ENCODE measurements at regions not wholly inside any gene's neighbourhood (a gene's known extent, or its start where the extent isn't known, plus 50 kb on each side); places are given as distances from the start of the nearest gene placed in this dataset.

- no peak for DNase-seq (ENCODE audit: low read depth)
These were observed 339.3 kb upstream of the PFKP start for GRCh38 chr10:2728087-2728486.

- DNase-seq (ENCODE audit: low read depth): no peak
These were observed 350.8 kb upstream of the PFKP start for GRCh38 chr10:2716596-2716995.

GRCh38 chr10:2714597-2714996 lies 352.8 kb upstream of the PFKP start:
- DNase-seq (ENCODE audit: low read depth): no peak

GRCh38 chr10:2703953-2704352 lies 363.4 kb upstream of the PFKP start:
- no peak for DNase-seq (ENCODE audit: low read depth)

GRCh38 chr10:2701802-2702201 lies 365.5 kb upstream of the PFKP start:
- no peak for DNase-seq (ENCODE audit: low read depth)

GRCh38 chr10:2700626-2701305 lies 366.6 kb upstream of the PFKP start:
- no peak for DNase-seq (ENCODE audit: low read depth)

GRCh38 chr10:2688958-2689357 lies 378.4 kb upstream of the PFKP start:
- no peak for DNase-seq (ENCODE audit: low read depth)

GRCh38 chr10:2686691-2687090 lies 380.7 kb upstream of the PFKP start:
- no peak for DNase-seq (ENCODE audit: low read depth)

GRCh38 chr10:2682491-2682890 lies 384.9 kb upstream of the PFKP start:
- no peak for DNase-seq (ENCODE audit: low read depth)

GRCh38 chr10:2681891-2682290 lies 385.5 kb upstream of the PFKP start:
- no peak for DNase-seq (ENCODE audit: low read depth)

GRCh38 chr10:2680821-2681220 lies 386.5 kb upstream of the PFKP start:
- no peak for DNase-seq (ENCODE audit: low read depth)

GRCh38 chr10:2679646-2680045 lies 387.7 kb upstream of the PFKP start:
- no peak for DNase-seq (ENCODE audit: low read depth)

GRCh38 chr10:2676455-2676854 lies 390.9 kb upstream of the PFKP start:
- no peak for DNase-seq (ENCODE audit: low read depth)

GRCh38 chr10:2674451-2674850 lies 392.9 kb upstream of the PFKP start:
- no peak for DNase-seq (ENCODE audit: low read depth)

- no peak for DNase-seq (ENCODE audit: low read depth)
These were observed 396.5 kb upstream of the PFKP start for GRCh38 chr10:2670864-2671263.

- DNase-seq (ENCODE audit: low read depth): no peak
These were observed 401.6 kb upstream of the PFKP start for GRCh38 chr10:2665772-2666171.

- no peak for DNase-seq (ENCODE audit: low read depth)
These were observed 407.1 kb upstream of the PFKP start for GRCh38 chr10:2660276-2660675.

GRCh38 chr10:2659660-2660209 lies 407.6 kb upstream of the PFKP start:
- DNase-seq (ENCODE audit: low read depth): no peak

GRCh38 chr10:2658780-2659179 lies 408.6 kb upstream of the PFKP start:
- no peak for DNase-seq (ENCODE audit: low read depth)

- DNase-seq (ENCODE audit: low read depth): no peak
These were observed 417.0 kb upstream of the PFKP start for GRCh38 chr10:2650328-2650727.

- no peak for DNase-seq (ENCODE audit: low read depth)
These were observed 426.3 kb upstream of the PFKP start for GRCh38 chr10:2641028-2641427.

GRCh38 chr10:2633630-2634029 lies 433.7 kb upstream of the PFKP start:
- DNase-seq (ENCODE audit: low read depth): no peak

GRCh38 chr10:2631557-2632205 lies 435.7 kb upstream of the PFKP start:
- no peak for DNase-seq (ENCODE audit: low read depth)

GRCh38 chr10:2628705-2629104 lies 438.6 kb upstream of the PFKP start:
- no peak for DNase-seq (ENCODE audit: low read depth)

Measured in EH (cell line).